KMS-11 (cell line): ENCODE measurements at regions not wholly inside any gene's neighbourhood (a gene's known extent, or its start where the extent isn't known, plus 50 kb on each side); places are given as distances from the start of the nearest gene placed in this dataset.

Experiments used
- H2AFZ ChIP-seq: fragments of 200-600 bp; sonication (generic); 2 replicates; pipeline ENCODE4 v1.6.1; 2016; ENCODE audit warnings: antibody characterized with exemption, mixed run types, low read depth
- H3K27ac ChIP-seq: fragments of 200-600 bp; sonication (generic); 2 replicates; pipeline ENCODE4 v1.6.1; 2016; ENCODE audit warnings: mild to moderate bottlenecking, mixed run types
- H3K27me3 ChIP-seq: fragments of 200-600 bp; sonication (generic); 2 replicates; pipeline ENCODE4 v1.6.1; 2017; ENCODE audit warnings: mild to moderate bottlenecking, low read depth, mixed run types, moderate library complexity; ENCODE audit not compliant: insufficient read depth
- H3K36me3 ChIP-seq: fragments of 200-600 bp; sonication (generic); 2 replicates; pipeline ENCODE4 v1.6.1; 2017; ENCODE audit warnings: mild to moderate bottlenecking, mixed run types; ENCODE audit not compliant: insufficient read depth
- H3K4me1 ChIP-seq: fragments of 200-600 bp; sonication (generic); 2 replicates; pipeline ENCODE4 v1.6.1; 2016; ENCODE audit warnings: mild to moderate bottlenecking, low read depth, mixed run types; ENCODE audit not compliant: poor library complexity, severe bottlenecking
- H3K4me2 ChIP-seq: fragments of 200-600 bp; sonication (generic); 2 replicates; pipeline ENCODE4 v1.7.0; 2016; ENCODE audit warnings: mild to moderate bottlenecking, mixed run types
- H3K4me3 ChIP-seq: fragments of 200-600 bp; sonication (generic); IDR thresholded peaks from 2 replicates; pipeline ENCODE4 v1.6.1; 2017; ENCODE audit warnings: low read depth, low read length, mixed read lengths; ENCODE audit not compliant: insufficient read depth
- H3K79me2 ChIP-seq: fragments of 200-600 bp; sonication (generic); 2 replicates; pipeline ENCODE4 v1.6.1; 2016; ENCODE audit warnings: low read depth, mixed run types; ENCODE audit not compliant: insufficient read depth
- H3K9ac ChIP-seq: fragments of 200-600 bp; sonication (generic); 2 replicates; pipeline ENCODE4 v1.6.1; 2016; ENCODE audit warnings: mild to moderate bottlenecking, mixed run types
- H4K20me1 ChIP-seq: fragments of 200-600 bp; sonication (generic); 2 replicates; pipeline ENCODE4 v1.6.1; 2016; ENCODE audit warnings: mild to moderate bottlenecking, mixed run types; ENCODE audit not compliant: insufficient read depth
- CTCF ChIP-seq: fragments of 200-600 bp; sonication (generic); conservative IDR thresholded peaks from 2 replicates; pipeline ENCODE4 v1.6.1; 2017; ENCODE audit warnings: low read depth, mild to moderate bottlenecking, antibody characterized with exemption, low read length, moderate library complexity, mixed read lengths

- Histone ChIP-seq H3K27me3 (peaks cover 100% of the 10 kb centered on the region), H3K4me1 (no peaks in the 10 kb centered on the region), H3K27ac (no peak overlapping the region), H3K4me2 (no peak overlapping the region), H3K4me3 (no peak overlapping the region), H3K79me2 (no peaks in the 10 kb centered on the region), H4K20me1 (no peaks in the 10 kb centered on the region), H2AFZ (no peak overlapping the region), H3K36me3 (no peaks in the 10 kb centered on the region), H3K9ac (no peak overlapping the region)
- TF ChIP-seq CTCF, result no peak
Measured at GRCh38 chr17:79379700-79380445, 231.0 kb downstream of the RBFOX3 start.

- H3K27me3 ChIP-seq, result peaks cover 100% of the 10 kb centered on the region
- H3K4me1 ChIP-seq, result no peaks in the 10 kb centered on the region
- no peak overlapping the region for H3K27ac ChIP-seq
- H3K4me2 ChIP-seq, result no peak overlapping the region
- no peaks in the 10 kb centered on the region for H4K20me1 ChIP-seq
- no peak for TF ChIP-seq CTCF
- no peak overlapping the region for H3K9ac ChIP-seq
- H2AFZ ChIP-seq, result no peak overlapping the region
- no peaks in the 10 kb centered on the region for H3K79me2 ChIP-seq
- H3K4me3 ChIP-seq, result no peak overlapping the region
- H3K36me3 ChIP-seq, result no peaks in the 10 kb centered on the region
Measured at GRCh38 chr17:79377230-79377786, 233.5 kb downstream of the RBFOX3 start.

GRCh38 chr17:79374807-79375206 is 236.0 kb downstream of the RBFOX3 start:
- Histone ChIP-seq H3K4me3 (no peak overlapping the region), H3K36me3 (no peaks in the 10 kb centered on the region), H3K9ac (no peak overlapping the region), H3K4me1 (no peaks in the 10 kb centered on the region), H3K4me2 (no peak overlapping the region), H3K79me2 (no peaks in the 10 kb centered on the region), H3K27me3 (peaks cover 97% of the 10 kb centered on the region), H2AFZ (no peak overlapping the region), H3K27ac (no peak overlapping the region), H4K20me1 (no peaks in the 10 kb centered on the region)
- TF ChIP-seq CTCF, result no peak

- Histone ChIP-seq H3K9ac (no peak overlapping the region), H2AFZ (no peak overlapping the region), H3K79me2 (no peaks in the 10 kb centered on the region), H3K36me3 (no peaks in the 10 kb centered on the region), H3K27ac (no peak overlapping the region), H4K20me1 (no peaks in the 10 kb centered on the region), H3K4me1 (no peaks in the 10 kb centered on the region), H3K4me2 (no peak overlapping the region), H3K4me3 (no peak overlapping the region), H3K27me3 (peaks cover 95% of the 10 kb centered on the region)
- no peak for TF ChIP-seq CTCF
Measured at GRCh38 chr17:79374087-79374689, 236.7 kb downstream of the RBFOX3 start.
